RWPE1 (cell line): ENCODE measurements at regions not wholly inside any gene's neighbourhood (a gene's known extent, or its start where the extent isn't known, plus 50 kb on each side); places are given as distances from the start of the nearest gene placed in this dataset.

Experiments used
- CTCF ChIA-PET: fragments of 350-600 bp; sonication (Branson Sonifier 250); formaldehyde crosslinking; extraction: SDS; loops from one replicate; lab custom pipeline; 2021; lab: Yijun Ruan, JAX
- POLR2A ChIA-PET: fragments of 400-600 bp; formaldehyde crosslinking; extraction: SDS; loops from one replicate; lab custom pipeline; 2020; ENCODE audit warnings: antibody characterized with exemption; ENCODE audit not compliant: low non-redundant PET; lab: Yijun Ruan, JAX
- DNase-seq: peaks from one replicate; pipeline ENCODE4 v3.0.0; 2012; ENCODE audit warnings: low spot score
- H3K27ac ChIP-seq: fragments of 450-650 bp; 2 replicates; pipeline ENCODE4 v1.5.1; 2017
- CTCF ChIP-seq: fragments of 450-650 bp; conservative IDR thresholded peaks from 2 replicates; pipeline ENCODE4 v1.5.1; 2017; ENCODE audit warnings: low read depth, mild to moderate bottlenecking

DNA sequence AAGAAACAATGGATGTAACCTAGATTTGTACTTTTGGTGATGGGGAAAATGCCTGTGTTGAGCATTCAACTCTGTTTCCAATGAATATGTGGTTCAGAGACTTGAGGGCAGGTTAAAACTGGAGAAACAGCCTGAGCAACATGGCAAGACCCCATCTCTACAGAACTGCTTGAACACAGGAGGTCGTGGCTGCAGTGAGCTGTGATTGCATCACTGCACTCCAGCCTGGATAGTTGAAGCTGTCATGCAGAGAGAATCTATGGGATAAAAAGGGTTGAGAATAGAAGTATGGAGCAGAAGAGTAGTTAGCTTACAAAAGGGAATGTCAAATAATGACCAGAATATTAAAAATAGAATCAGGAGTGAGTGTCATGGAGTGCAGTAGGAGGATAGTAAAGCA lies 134.8 kb upstream of the PDE5A start:
- CTCF ChIA-PET = no interaction called here
- no peak overlapping the region for H3K27ac ChIP-seq
- no peak for TF ChIP-seq CTCF
- POLR2A ChIA-PET = no interaction called here
- no peak for DNase-seq

DNA sequence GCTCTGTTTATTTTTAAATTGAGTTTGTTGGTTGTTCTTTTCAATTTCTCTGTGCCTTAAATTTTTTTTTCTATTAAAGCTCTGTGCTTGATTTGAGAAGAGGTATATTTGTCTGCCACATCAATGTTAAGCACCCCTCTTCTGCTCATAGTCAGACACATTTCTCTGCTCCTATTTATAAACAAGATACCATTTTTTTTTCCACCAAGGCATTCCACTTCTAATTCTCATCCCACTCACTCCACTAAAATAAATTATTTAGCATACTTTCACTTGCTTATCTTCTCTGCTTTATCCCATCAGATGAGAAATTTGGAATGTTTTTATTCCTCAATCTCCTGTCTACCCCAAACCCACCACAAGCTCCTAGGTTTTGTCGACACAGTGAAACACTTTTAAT lies 127.0 kb upstream of the PDE5A start:
- ChIA-PET POLR2A (no interaction called here), CTCF (interaction anchor here (0.6 kb wide), 1 partner anchor 215 kb away, joined by 3 read pairs; no protein-coding TSS in a partner anchor)
- no peak overlapping the region for H3K27ac ChIP-seq
- DNase-seq = no peak
- no peak for TF ChIP-seq CTCF

DNA sequence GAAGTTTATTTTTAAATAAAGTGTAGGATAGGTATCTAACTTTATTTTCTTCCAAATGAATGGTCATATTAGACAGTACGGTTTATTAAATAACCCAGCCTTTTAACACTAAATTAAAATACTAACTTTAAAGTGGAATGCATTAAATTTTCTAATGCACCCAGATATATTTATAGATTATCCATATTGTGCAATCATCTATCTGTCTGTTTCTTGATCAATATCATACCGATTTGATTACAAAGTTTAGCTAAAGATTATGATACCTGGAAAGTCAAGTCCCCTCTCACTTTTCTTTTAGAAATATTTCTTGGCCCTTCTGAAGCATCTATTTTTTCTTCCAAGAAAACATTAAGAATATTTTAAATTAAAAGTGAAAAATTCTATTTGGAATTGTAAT lies 124.3 kb upstream of the PDE5A start:
- ChIA-PET POLR2A (no interaction called here), CTCF (no interaction called here)
- TF ChIP-seq CTCF = no peak
- H3K27ac ChIP-seq = no peak overlapping the region
- no peak for DNase-seq

- no peak for TF ChIP-seq CTCF
- no peak overlapping the region for H3K27ac ChIP-seq
- CTCF ChIA-PET = no interaction called here
- no peak for DNase-seq
- POLR2A ChIA-PET = no interaction called here
These were observed 122.2 kb upstream of the PDE5A start for GRCh38 chr4:119750771-119751170.

GRCh38 chr4:119750048-119750447 lies 121.4 kb upstream of the PDE5A start:
- H3K27ac ChIP-seq = no peak overlapping the region
- TF ChIP-seq CTCF = no peak
- no peak for DNase-seq
- ChIA-PET POLR2A (no interaction called here), CTCF (interaction anchor here (0.6 to 1.0 kb wide), 2 partner anchors 121 to 123 kb away, joined by 3 read pairs; no protein-coding TSS in a partner anchor)

DNA sequence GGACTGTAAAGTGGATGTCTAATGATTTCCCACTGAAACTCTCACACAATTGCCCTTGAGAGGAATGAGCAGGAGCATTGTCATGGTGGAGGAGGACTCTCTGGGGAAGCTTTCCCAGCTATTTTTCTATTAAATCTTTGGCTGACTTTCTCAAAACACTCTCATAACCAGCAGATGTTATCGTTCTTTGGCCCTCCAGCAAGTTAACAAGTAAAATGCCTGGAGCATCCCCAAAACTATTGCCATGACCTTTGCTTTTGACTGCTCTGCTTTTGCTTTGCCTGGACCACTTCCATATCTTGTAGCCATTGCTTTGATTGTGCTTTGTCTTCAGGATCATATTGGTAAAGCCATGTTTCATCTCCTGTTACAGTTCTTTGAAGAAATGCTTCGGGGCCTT lies 120.2 kb upstream of the PDE5A start:
- H3K27ac ChIP-seq = no peak overlapping the region
- DNase-seq = no peak
- TF ChIP-seq CTCF = no peak
- POLR2A ChIA-PET = no interaction called here
- CTCF ChIA-PET = no interaction called here

DNA sequence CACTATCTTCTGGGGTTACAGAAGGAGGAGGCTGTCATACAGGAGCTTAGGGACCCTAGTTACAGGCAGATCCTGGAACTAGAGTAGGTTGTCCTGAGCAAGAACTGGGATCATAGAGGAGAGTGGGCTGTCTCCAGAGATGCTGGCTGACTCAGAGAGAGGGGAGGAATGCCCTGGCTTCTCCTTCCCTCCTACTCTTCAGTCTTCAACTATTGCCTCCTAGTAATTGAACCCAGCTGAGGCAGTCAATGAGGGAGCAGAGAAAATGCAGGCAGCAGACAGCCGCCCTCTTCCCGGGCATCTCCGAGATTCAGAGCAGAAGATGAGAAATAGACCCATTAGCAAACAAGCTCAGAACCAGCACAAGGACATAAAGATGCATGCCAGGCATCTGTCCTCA lies 118.3 kb upstream of the PDE5A start:
- POLR2A ChIA-PET = no interaction called here
- CTCF ChIA-PET = no interaction called here
- no peak overlapping the region for H3K27ac ChIP-seq

More for the DNA sequence above, 118.3 kb upstream of the PDE5A start:
- no peak for TF ChIP-seq CTCF
- no peak for DNase-seq
